Left ventricle myocardium inferior (tissue), 1 donor: ENCODE measurements at regions not wholly inside any gene's neighbourhood (a gene's known extent, or its start where the extent isn't known, plus 50 kb on each side); places are given as distances from the start of the nearest gene placed in this dataset.
A peak's percentile ranks its signal among the peaks of the same experiment; 100 is the strongest.

Source experiments
- DNase-seq: peaks from one replicate; pipeline ENCODE4 v3.0.0-alpha.2; 2020
- H3K27ac ChIP-seq: fragments of 200-600 bp; replicated peaks from 2 replicates; pipeline ENCODE4 v1.8.0; 2021
- H3K27me3 ChIP-seq: fragments of 200-600 bp; 2 replicates; pipeline ENCODE4 v1.8.0; 2021; ENCODE audit warnings: low read depth
- H3K36me3 ChIP-seq: fragments of 200-600 bp; 2 replicates; pipeline ENCODE4 v1.8.0; 2021
- H3K4me1 ChIP-seq: fragments of 200-600 bp; 2 replicates; pipeline ENCODE4 v1.8.0; 2021
- H3K4me3 ChIP-seq: fragments of 200-600 bp; 2 replicates; pipeline ENCODE4 v1.8.0; 2021; ENCODE audit warnings: mild to moderate bottlenecking, moderate library complexity
- H3K9me3 ChIP-seq: fragments of 200-600 bp; replicated peaks from 2 replicates; pipeline ENCODE4 v1.8.0; 2021
- intact Hi-C: fragments of 100-400 bp; cut with micrococcal nuclease; formaldehyde crosslinking; loops from one replicate; pipeline ENCODE4 v1.11.0; 2022
- TF ChIP-seq, protein P1 (sequence below): fragments of 200-600 bp; IDR thresholded peaks from 2 replicates; pipeline ENCODE4 v1.8.0; 2021; ENCODE audit warnings: antibody characterized with exemption, mild to moderate bottlenecking, borderline replicate concordance
- donor health status: DM: no; HTN: yes; CAD: no; lungs with severe emphysema.

DNA sequence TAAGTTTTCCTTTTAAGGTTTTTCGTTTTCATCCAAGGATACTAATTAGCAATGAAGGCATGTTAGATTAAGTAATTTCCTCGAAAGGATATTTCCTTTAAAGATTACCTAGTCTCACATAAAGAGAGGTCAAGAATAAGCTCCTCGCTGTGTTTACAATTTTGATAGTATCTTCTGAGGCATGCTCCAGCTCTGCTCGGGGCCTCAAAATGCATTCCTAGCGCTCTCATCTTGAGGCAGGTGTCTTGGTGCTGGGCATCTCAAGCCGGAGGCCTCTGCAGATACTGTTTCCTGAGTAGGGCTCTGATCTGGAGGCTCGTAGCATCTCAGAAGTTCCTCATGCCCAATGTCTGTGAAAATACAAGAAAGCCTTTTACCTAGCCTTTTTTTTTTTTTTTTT lies 128.6 kb upstream of the SNX19 start:
- no peak overlapping the region for H3K4me3 ChIP-seq
- TF ChIP-seq, protein P1, sequence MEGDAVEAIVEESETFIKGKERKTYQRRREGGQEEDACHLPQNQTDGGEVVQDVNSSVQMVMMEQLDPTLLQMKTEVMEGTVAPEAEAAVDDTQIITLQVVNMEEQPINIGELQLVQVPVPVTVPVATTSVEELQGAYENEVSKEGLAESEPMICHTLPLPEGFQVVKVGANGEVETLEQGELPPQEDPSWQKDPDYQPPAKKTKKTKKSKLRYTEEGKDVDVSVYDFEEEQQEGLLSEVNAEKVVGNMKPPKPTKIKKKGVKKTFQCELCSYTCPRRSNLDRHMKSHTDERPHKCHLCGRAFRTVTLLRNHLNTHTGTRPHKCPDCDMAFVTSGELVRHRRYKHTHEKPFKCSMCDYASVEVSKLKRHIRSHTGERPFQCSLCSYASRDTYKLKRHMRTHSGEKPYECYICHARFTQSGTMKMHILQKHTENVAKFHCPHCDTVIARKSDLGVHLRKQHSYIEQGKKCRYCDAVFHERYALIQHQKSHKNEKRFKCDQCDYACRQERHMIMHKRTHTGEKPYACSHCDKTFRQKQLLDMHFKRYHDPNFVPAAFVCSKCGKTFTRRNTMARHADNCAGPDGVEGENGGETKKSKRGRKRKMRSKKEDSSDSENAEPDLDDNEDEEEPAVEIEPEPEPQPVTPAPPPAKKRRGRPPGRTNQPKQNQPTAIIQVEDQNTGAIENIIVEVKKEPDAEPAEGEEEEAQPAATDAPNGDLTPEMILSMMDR: no peak
- H3K27ac ChIP-seq: no peak overlapping the region
- DNase-seq: no peak
- intact Hi-C loops: no loop called here
- peaks cover 78% of the 10 kb centered on the region for H3K27me3 ChIP-seq
- no peaks in the 10 kb centered on the region for H3K4me1 ChIP-seq
- no peaks in the 10 kb centered on the region for H3K36me3 ChIP-seq
- no peaks in the 10 kb centered on the region for H3K9me3 ChIP-seq

DNA sequence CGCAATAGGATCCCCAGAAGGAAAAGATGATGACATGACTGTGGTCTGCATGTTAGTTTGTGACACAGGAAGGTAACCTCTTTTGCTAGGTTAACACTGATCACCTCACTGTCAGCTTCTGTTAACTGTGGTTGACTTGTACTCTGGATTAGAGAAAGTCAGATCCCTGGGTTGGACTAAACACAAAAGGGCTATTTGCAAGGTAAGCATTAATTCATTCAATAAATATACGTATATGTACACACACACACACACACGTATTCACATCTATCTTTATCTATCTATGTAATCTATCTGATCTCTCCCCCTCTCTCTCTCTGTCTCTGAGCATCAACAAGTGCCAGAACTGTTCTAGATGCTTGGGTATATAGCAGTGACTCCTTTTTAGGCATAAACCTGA lies 136.1 kb upstream of the SNX19 start:
- Histone ChIP-seq H3K27ac (no peak overlapping the region), H3K27me3 (peaks cover 92% of the 10 kb centered on the region), H3K4me3 (no peak overlapping the region), H3K36me3 (no peaks in the 10 kb centered on the region), H3K4me1 (no peaks in the 10 kb centered on the region), H3K9me3 (no peaks in the 10 kb centered on the region)
- TF ChIP-seq, protein P1: no peak
- intact Hi-C loops: no loop called here
- no peak for DNase-seq

DNA sequence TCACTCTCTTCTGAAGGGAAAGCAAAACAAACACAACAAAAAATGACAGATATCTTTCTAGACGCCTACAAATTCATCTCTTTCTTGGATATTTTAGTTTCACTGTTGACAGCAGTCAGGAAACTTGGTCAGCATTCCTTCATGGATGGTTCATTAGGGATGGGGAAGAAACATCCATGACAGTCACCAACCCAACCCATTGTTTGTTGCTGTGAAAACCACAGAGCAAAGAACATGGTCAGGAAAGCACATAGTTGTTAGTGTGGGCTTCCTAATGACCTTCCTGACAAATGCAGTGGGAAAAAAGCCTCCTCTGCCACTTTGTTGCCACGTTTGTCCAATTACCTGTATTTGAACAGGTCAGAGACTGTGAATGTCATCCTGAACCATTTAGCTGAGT lies 139.8 kb upstream of the SNX19 start:
- H3K27ac ChIP-seq: no peak overlapping the region
- no peaks in the 10 kb centered on the region for H3K9me3 ChIP-seq
- no peak for DNase-seq
- no peaks in the 10 kb centered on the region for H3K4me1 ChIP-seq
- TF ChIP-seq, protein P1: no peak
- intact Hi-C loops: no loop called here
- no peaks in the 10 kb centered on the region for H3K36me3 ChIP-seq
- no peak overlapping the region for H3K4me3 ChIP-seq
- peaks cover 82% of the 10 kb centered on the region for H3K27me3 ChIP-seq

DNA sequence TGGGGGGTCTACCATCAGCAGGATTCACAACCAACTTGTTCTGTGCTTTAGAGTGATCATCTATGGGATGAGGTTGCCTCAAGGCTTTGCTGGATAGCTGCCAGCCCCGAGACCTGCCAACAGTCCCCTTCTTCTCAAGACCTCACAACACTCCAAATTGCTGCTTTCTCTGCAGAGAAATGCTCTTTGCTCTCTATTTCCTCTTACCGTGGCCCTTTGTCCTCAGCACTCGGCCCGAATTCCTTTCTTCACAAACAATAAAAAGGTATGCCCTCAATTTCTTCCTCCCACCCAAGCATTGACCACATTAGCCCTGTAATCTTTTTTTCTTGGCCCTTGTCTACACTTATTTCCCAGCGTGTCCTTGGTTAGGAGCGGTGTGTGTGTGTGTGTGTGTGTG lies 147.4 kb upstream of the SNX19 start:
- H3K27me3 ChIP-seq: peaks cover 87% of the 10 kb centered on the region
- H3K4me1 ChIP-seq: no peaks in the 10 kb centered on the region
- no peaks in the 10 kb centered on the region for H3K9me3 ChIP-seq
- TF ChIP-seq, protein P1: no peak
- intact Hi-C loops: loop anchor here (10.0 kb wide), 1 partner anchor 161 kb away; no protein-coding TSS in a partner anchor
- no peaks in the 10 kb centered on the region for H3K36me3 ChIP-seq
- DNase-seq: no peak
- no peak overlapping the region for H3K4me3 ChIP-seq
- no peak overlapping the region for H3K27ac ChIP-seq

DNA sequence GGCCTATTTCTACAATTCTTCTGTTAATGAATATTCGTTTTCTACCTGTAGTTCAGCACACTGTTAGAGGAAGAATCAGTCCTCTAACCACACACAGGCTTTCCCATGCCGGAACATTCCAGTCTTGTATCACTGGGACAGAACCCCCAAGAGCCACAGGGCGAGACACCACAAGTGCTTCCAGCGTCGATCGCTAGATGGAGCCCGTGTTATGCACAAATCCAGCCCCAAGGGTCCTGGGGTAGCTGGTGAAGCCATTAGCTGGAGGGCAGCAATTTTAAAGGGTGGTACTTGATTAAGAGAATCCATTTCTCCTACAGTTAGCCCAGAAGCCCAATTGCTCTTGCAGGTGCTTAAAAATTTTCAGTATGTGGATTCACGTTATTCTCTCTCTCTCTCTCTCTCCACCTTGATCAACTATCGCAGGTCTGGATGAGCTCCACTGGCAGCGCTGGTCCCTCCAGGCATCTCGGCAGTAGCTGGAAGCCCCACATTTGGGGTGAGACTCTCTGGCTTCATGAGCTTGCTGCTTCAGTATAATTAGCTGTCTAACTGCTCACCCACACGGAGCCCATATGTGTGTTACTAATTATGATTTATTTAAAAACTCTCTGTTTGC lies 148.2 kb upstream of the SNX19 start:
- peak; percentile 25 for DNase-seq

More for the DNA sequence above, 148.2 kb upstream of the SNX19 start:
- TF ChIP-seq, protein P1: peak; percentile 82
- no peaks in the 10 kb centered on the region for H3K9me3 ChIP-seq
- no peaks in the 10 kb centered on the region for H3K4me1 ChIP-seq
- no peak overlapping the region for H3K4me3 ChIP-seq
- peaks cover 85% of the 10 kb centered on the region for H3K27me3 ChIP-seq
- no peaks in the 10 kb centered on the region for H3K36me3 ChIP-seq
- intact Hi-C loops: loop anchor here (10.0 kb wide), 1 partner anchor 160 kb away; no protein-coding TSS in a partner anchor
- no peak overlapping the region for H3K27ac ChIP-seq
